Fibroblast of lung (primary cell): ENCODE measurements at regions not wholly inside any gene's neighbourhood (a gene's known extent, or its start where the extent isn't known, plus 50 kb on each side); places are given as distances from the start of the nearest gene placed in this dataset.

Experiments used
- DNase-seq, 2 donors: peaks; one replicate each; pipeline versions ENCODE4 v3.0.0 to v3.0.0-alpha.2; 2010; ENCODE audit warnings: low read depth in 2 of 2
- H2AFZ ChIP-seq: 2 replicates; pipeline ENCODE4 v1.5.1; 2012; ENCODE audit warnings: low read length, control low read depth, inconsistent platforms
- H3K27ac ChIP-seq: 2 replicates; pipeline ENCODE4 v1.5.1; 2011; ENCODE audit warnings: low read length, control low read depth; ENCODE audit not compliant: insufficient read depth
- H3K27me3 ChIP-seq: 2 replicates; pipeline ENCODE4 v1.5.1; 2011; ENCODE audit warnings: mild to moderate bottlenecking, low read length; ENCODE audit not compliant: control insufficient read depth, insufficient read depth
- H3K36me3 ChIP-seq: 2 replicates; pipeline ENCODE4 v1.5.1; 2011; ENCODE audit warnings: low read length; ENCODE audit not compliant: control insufficient read depth, insufficient read depth
- H3K4me1 ChIP-seq: 2 replicates; pipeline ENCODE4 v1.5.1; 2011; ENCODE audit warnings: low read length; ENCODE audit not compliant: control insufficient read depth, insufficient read depth; ENCODE audit errors: extremely low read depth
- H3K4me2 ChIP-seq: 2 replicates; pipeline ENCODE4 v1.5.1; 2011; ENCODE audit warnings: low read length, control low read depth; ENCODE audit not compliant: insufficient read depth; ENCODE audit errors: extremely low read depth
- H3K4me3 ChIP-seq, 4 experiments: fragments of 200-600 bp in 1 of 4; sonication (generic) in 1 of 4; replicated peaks in 1 of 4; 2 replicates each; pipeline ENCODE4 v1.5.1; 2011 to 2016; ENCODE audit warnings: low read length in 4 of 4, low read depth in 3 of 4, mild to moderate bottlenecking in 3 of 4, control low read depth in 2 of 4, inconsistent platforms in 1 of 4, mixed read lengths in 1 of 4; ENCODE audit not compliant: insufficient read depth in 1 of 4; ENCODE audit errors: control extremely low read depth in 1 of 4
- H3K79me2 ChIP-seq: 2 replicates; pipeline ENCODE4 v1.5.1; 2012; ENCODE audit warnings: mild to moderate bottlenecking, low read length, inconsistent platforms; ENCODE audit not compliant: control insufficient read depth, insufficient read depth
- H3K9ac ChIP-seq: 2 replicates; pipeline ENCODE4 v1.5.1; 2011; ENCODE audit warnings: mild to moderate bottlenecking, low read length, control low read depth; ENCODE audit not compliant: insufficient read depth
- H3K9me3 ChIP-seq: 2 replicates; pipeline ENCODE4 v1.5.1; 2012; ENCODE audit warnings: low read depth, low read length; ENCODE audit not compliant: control insufficient read depth, insufficient read depth
- H4K20me1 ChIP-seq: 2 replicates; pipeline ENCODE4 v1.5.1; 2011; ENCODE audit warnings: low read length; ENCODE audit not compliant: control insufficient read depth, insufficient read depth; ENCODE audit errors: extremely low read depth
- EZH2 ChIP-seq: IDR thresholded peaks from 2 replicates; pipeline ENCODE4 v1.5.1; 2012; ENCODE audit warnings: low read length, control low read depth, mild to moderate bottlenecking; ENCODE audit errors: missing control alignments
- TF ChIP-seq, protein P1 (sequence below), 2 donors: IDR thresholded peaks in 1 of 2; conservative IDR thresholded peaks in 1 of 2; 1 replicate in 1 of 2; 2 replicates in 1 of 2; pipeline ENCODE4 v1.5.1; 2011 to 2012; ENCODE audit warnings: low read length in 2 of 2, control low read depth in 1 of 2, inconsistent platforms in 1 of 2, low read depth in 1 of 2, mild to moderate bottlenecking in 1 of 2

DNA sequence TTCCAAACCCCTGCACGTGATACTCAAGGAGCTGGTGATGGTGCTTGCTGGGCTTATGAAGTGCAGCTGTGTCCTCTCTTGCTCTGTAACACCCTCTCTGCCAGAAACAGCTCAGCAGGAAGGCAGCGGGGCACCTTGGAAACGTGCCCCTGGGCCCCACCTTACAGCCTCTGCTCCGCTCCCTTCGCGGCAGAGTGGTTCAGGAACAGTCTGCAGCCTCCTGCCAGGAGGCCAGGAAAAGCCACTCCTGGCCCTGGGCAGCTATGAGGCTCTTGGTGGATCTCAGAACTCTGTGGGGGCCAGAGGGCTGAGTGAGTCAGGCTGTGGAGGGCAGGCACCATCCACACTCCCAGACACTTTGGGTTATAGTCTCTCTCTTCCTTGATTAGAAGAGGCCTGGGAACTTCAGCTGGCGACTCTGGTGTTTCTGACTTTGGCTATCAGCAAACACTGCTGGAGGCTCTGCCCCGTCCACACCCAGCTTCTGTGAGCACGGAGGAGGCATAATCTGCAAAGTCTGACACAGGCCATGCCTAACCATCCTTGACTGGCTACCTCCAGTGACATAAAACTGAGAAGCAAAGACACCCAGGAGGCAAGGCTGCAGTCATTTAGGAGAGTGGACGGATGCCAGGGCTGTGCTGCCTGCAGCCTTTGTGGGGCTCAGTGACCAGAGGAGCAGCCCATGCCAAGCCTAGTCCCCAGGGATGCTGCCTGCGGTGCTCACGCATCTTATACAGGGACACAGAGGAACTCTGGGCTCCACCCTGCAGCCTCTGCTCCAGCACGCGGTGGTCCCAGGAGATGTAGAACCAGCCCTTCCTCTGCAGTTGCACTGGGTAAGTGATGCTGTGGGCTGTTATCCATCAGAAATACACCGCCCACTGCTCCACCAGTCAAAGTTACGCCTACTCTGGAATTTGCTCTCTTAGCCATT is 65.3 kb downstream of the METRNL start:
- peaks cover 2% of the 10 kb centered on the region for H3K4me1 ChIP-seq
- H3K4me2 ChIP-seq = no peak overlapping the region
- H3K9me3 ChIP-seq = no peaks in the 10 kb centered on the region
- H2AFZ ChIP-seq = no peak overlapping the region
- H3K27ac ChIP-seq = no peak overlapping the region
- H3K36me3 ChIP-seq = no peaks in the 10 kb centered on the region
- H4K20me1 ChIP-seq = no peaks in the 10 kb centered on the region
- DNase-seq = peak in 1 of 2 donors; percentile 43
- no peaks in the 10 kb centered on the region for H3K79me2 ChIP-seq
- H3K4me3 ChIP-seq = no peak overlapping the region
- peaks cover 11% of the 10 kb centered on the region for H3K27me3 ChIP-seq
- H3K9ac ChIP-seq = no peak overlapping the region
- TF ChIP-seq EZH2 = no peak
- TF ChIP-seq, protein P1, sequence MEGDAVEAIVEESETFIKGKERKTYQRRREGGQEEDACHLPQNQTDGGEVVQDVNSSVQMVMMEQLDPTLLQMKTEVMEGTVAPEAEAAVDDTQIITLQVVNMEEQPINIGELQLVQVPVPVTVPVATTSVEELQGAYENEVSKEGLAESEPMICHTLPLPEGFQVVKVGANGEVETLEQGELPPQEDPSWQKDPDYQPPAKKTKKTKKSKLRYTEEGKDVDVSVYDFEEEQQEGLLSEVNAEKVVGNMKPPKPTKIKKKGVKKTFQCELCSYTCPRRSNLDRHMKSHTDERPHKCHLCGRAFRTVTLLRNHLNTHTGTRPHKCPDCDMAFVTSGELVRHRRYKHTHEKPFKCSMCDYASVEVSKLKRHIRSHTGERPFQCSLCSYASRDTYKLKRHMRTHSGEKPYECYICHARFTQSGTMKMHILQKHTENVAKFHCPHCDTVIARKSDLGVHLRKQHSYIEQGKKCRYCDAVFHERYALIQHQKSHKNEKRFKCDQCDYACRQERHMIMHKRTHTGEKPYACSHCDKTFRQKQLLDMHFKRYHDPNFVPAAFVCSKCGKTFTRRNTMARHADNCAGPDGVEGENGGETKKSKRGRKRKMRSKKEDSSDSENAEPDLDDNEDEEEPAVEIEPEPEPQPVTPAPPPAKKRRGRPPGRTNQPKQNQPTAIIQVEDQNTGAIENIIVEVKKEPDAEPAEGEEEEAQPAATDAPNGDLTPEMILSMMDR (conservative IDR thresholded peaks at IDR 0.05 in 1 of 2, IDR thresholded peaks at IDR 0.05 in 1 of 2; ENCODE audit: low read depth in 1 of 2, low read length in 2 of 2) = no peak

DNA sequence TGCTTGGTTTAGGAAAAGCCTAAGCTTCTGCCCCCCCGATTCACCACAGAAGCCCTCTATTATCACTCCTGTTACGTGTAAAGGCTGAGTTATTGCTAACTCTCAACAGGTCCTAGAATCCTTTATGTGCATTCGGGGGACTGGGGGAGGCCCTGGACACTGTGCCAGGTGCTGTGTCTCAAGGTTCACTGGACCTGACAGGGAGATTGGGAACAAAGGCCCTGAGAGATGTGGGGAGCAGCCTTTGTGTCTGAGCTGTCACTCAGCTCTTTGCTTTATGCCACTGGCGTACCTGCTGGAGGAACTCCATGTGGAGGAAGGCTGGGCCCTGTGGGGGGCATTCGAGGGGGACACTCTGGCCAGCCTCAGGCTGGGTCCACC is 65.9 kb downstream of the METRNL start:
- peaks cover 15% of the 10 kb centered on the region for H3K27me3 ChIP-seq
- no peak overlapping the region for H3K4me3 ChIP-seq
- H3K9ac ChIP-seq = no peak overlapping the region
- no peak for DNase-seq
- no peak overlapping the region for H3K4me2 ChIP-seq
- no peaks in the 10 kb centered on the region for H3K79me2 ChIP-seq
- no peaks in the 10 kb centered on the region for H3K36me3 ChIP-seq
- no peak overlapping the region for H2AFZ ChIP-seq
- H4K20me1 ChIP-seq = no peaks in the 10 kb centered on the region
- H3K4me1 ChIP-seq = peaks cover 2% of the 10 kb centered on the region
- no peak overlapping the region for H3K27ac ChIP-seq
- no peaks in the 10 kb centered on the region for H3K9me3 ChIP-seq
- TF ChIP-seq, protein P1 (conservative IDR thresholded peaks at IDR 0.05 in 1 of 2, IDR thresholded peaks at IDR 0.05 in 1 of 2; ENCODE audit: low read depth in 1 of 2, low read length in 2 of 2) = no peak
- no peak for TF ChIP-seq EZH2

DNA sequence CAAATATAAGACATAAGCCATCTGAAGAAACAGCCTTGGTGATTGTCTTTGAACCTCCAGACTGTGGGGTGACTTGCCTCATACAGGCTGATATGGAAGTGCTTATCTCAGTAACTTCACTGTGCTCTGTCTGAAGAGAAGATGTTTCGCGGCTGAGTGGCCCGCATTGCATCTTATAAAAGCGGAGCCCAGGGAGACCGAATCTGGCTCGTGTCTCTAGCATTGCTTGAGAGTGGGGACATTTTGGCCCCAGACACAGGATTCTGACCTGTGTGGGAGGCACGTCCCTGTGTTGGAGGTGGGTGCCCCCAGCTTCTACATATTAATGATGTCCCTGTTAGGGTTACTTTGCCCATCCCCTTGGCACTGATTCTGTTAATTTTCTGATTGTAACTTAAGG is 66.4 kb downstream of the METRNL start:
- H3K27me3 ChIP-seq = peaks cover 12% of the 10 kb centered on the region
- no peaks in the 10 kb centered on the region for H3K9me3 ChIP-seq
- H3K4me2 ChIP-seq = no peak overlapping the region
- no peaks in the 10 kb centered on the region for H3K79me2 ChIP-seq
- H4K20me1 ChIP-seq = no peaks in the 10 kb centered on the region
- no peak for DNase-seq
- no peak overlapping the region for H2AFZ ChIP-seq
- no peak overlapping the region for H3K4me3 ChIP-seq
- peaks cover 2% of the 10 kb centered on the region for H3K4me1 ChIP-seq
- no peaks in the 10 kb centered on the region for H3K36me3 ChIP-seq
- TF ChIP-seq EZH2 = no peak
- TF ChIP-seq, protein P1 (conservative IDR thresholded peaks at IDR 0.05 in 1 of 2, IDR thresholded peaks at IDR 0.05 in 1 of 2; ENCODE audit: low read depth in 1 of 2, low read length in 2 of 2) = no peak
- H3K9ac ChIP-seq = no peak overlapping the region
- no peak overlapping the region for H3K27ac ChIP-seq
